K562 (cell line): ENCODE measurements at regions not wholly inside any gene's neighbourhood (a gene's known extent, or its start where the extent isn't known, plus 50 kb on each side); places are given as distances from the start of the nearest gene placed in this dataset.

Experiments used
- CTCF ChIP-seq, 3 experiments: IDR thresholded peaks in 2 of 3; conservative IDR thresholded peaks in 1 of 3; 2 replicates each; pipeline ENCODE4 v1.5.1; 2011 to 2012; ENCODE audit warnings: low read length in 3 of 3, mild to moderate bottlenecking in 3 of 3, control low read depth in 2 of 3, improper control_type of control experiment in 1 of 3, inconsistent platforms in 1 of 3, low read depth in 1 of 3, mixed read lengths in 1 of 3, moderate library complexity in 1 of 3; ENCODE audit not compliant: insufficient read depth in 2 of 3
- FOS ChIP-seq: IDR thresholded peaks from 3 replicates; pipeline ENCODE4 v1.6.1; 2011; ENCODE audit not compliant: insufficient read length; ENCODE audit errors: extremely low read depth
- FOXM1 ChIP-seq, 2 experiments: fragments of 450-650 bp in 1 of 2; sonication (generic) in 1 of 2; formaldehyde crosslinking in 1 of 2; IDR thresholded peaks; 2 replicates each; pipeline versions ENCODE4 v1.6.1 to v1.9.0; 2017 to 2022; ENCODE audit warnings: low read depth in 2 of 2, mild to moderate bottlenecking in 2 of 2, missing genetic modification reagents in 1 of 2, moderate library complexity in 1 of 2
- KAT8 ChIP-seq: fragments of 450-650 bp; IDR thresholded peaks from 2 replicates; pipeline ENCODE4 v1.6.1; 2016; ENCODE audit warnings: low read depth, mild to moderate bottlenecking
- NBN ChIP-seq: fragments of 450-650 bp; IDR thresholded peaks from 2 replicates; pipeline ENCODE4 v1.6.1; 2016; ENCODE audit warnings: low read depth, mild to moderate bottlenecking
- POLR2A ChIP-seq: fragments of 450-650 bp; conservative IDR thresholded peaks from 2 replicates; pipeline ENCODE4 v1.6.1; 2016
- SIN3A ChIP-seq, 2 experiments: fragments of 150-350 bp in 1 of 2; IDR thresholded peaks; 2 replicates each; pipeline ENCODE4 v1.6.1; 2011 to 2016; ENCODE audit warnings: borderline replicate concordance in 2 of 2, low read depth in 2 of 2, low read length in 2 of 2, mild to moderate bottlenecking in 2 of 2, moderate library complexity in 2 of 2; ENCODE audit not compliant: control insufficient read depth in 1 of 2
- SRF ChIP-seq, 2 experiments: fragments of 250-450, 450-650 bp in 1 of 2; sonication (Bioruptor Pico) in 1 of 2; sonication (generic) in 1 of 2; formaldehyde crosslinking; IDR thresholded peaks; 2 replicates each; pipeline versions ENCODE4 v1.5.0 to v1.5.1; 2020 to 2022; ENCODE audit warnings: mild to moderate bottlenecking in 1 of 2, missing genetic modification reagents in 1 of 2
- ZFX ChIP-seq: sonication (generic); formaldehyde crosslinking; IDR thresholded peaks from 2 replicates; pipeline ENCODE4 v1.8.0; 2022; ENCODE audit warnings: mild to moderate bottlenecking, missing genetic modification reagents, moderate library complexity
- ZNF146 ChIP-seq: IDR thresholded peaks from one replicate; pipeline ENCODE4 v1.6.1; 2018; ENCODE audit warnings: missing compliant biosample characterization; ENCODE audit not compliant: unreplicated experiment
- ZNF212 ChIP-seq: fragments of 450-650 bp; formaldehyde crosslinking; IDR thresholded peaks from 2 replicates; pipeline ENCODE4 v1.4.0; 2020; ENCODE audit warnings: mild to moderate bottlenecking
- ZNF431 ChIP-seq: sonication (generic); formaldehyde crosslinking; IDR thresholded peaks from 2 replicates; pipeline ENCODE4 v1.8.0; 2022; ENCODE audit warnings: mild to moderate bottlenecking, missing genetic modification reagents
- TF ChIP-seq, protein P1 (sequence below): fragments of 150-350 bp; IDR thresholded peaks from 2 replicates; pipeline ENCODE4 v1.6.1; 2014; ENCODE audit warnings: low read depth, mild to moderate bottlenecking, low read length, borderline replicate concordance
- TF ChIP-seq, protein P2 (sequence below): fragments of 450-650 bp; formaldehyde crosslinking; IDR thresholded peaks from 2 replicates; pipeline ENCODE4 v1.4.0; 2020; ENCODE audit warnings: mild to moderate bottlenecking, mixed read lengths

GRCh38 chr10:114728325-114728724, 70.2 kb upstream of the ABLIM1 start:
- TF ChIP-seq KAT8 (no peak), SRF (CRISPR knock-in tag; IDR thresholded peaks at IDR 0.05) (no peak), CTCF (IDR thresholded peaks at IDR 0.05 in 2 of 3, conservative IDR thresholded peaks at IDR 0.05 in 1 of 3; ENCODE audit: insufficient read depth in 2 of 3, low read depth in 1 of 3, low read length in 3 of 3) (no peak), POLR2A (no peak), NBN (no peak), ZNF212 (CRISPR knock-in tag) (no peak), FOS (no peak), SIN3A (IDR thresholded peaks at IDR 0.05; ENCODE audit: borderline replicate concordance in 2 of 2, control insufficient read depth in 1 of 2, low read depth in 2 of 2, low read length in 2 of 2) (no peak), FOXM1 (IDR thresholded peaks at IDR 0.05; ENCODE audit: low read depth) (no peak), FOXM1 (CRISPR knock-in tag; IDR thresholded peaks at IDR 0.05; ENCODE audit: low read depth) (no peak), ZFX (CRISPR knock-in tag) (no peak), ZNF431 (no peak), ZNF146 (no peak)
- TF ChIP-seq, protein P1, sequence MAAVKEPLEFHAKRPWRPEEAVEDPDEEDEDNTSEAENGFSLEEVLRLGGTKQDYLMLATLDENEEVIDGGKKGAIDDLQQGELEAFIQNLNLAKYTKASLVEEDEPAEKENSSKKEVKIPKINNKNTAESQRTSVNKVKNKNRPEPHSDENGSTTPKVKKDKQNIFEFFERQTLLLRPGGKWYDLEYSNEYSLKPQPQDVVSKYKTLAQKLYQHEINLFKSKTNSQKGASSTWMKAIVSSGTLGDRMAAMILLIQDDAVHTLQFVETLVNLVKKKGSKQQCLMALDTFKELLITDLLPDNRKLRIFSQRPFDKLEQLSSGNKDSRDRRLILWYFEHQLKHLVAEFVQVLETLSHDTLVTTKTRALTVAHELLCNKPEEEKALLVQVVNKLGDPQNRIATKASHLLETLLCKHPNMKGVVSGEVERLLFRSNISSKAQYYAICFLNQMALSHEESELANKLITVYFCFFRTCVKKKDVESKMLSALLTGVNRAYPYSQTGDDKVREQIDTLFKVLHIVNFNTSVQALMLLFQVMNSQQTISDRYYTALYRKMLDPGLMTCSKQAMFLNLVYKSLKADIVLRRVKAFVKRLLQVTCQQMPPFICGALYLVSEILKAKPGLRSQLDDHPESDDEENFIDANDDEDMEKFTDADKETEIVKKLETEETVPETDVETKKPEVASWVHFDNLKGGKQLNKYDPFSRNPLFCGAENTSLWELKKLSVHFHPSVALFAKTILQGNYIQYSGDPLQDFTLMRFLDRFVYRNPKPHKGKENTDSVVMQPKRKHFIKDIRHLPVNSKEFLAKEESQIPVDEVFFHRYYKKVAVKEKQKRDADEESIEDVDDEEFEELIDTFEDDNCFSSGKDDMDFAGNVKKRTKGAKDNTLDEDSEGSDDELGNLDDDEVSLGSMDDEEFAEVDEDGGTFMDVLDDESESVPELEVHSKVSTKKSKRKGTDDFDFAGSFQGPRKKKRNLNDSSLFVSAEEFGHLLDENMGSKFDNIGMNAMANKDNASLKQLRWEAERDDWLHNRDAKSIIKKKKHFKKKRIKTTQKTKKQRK: no peak
- TF ChIP-seq, protein P2, sequence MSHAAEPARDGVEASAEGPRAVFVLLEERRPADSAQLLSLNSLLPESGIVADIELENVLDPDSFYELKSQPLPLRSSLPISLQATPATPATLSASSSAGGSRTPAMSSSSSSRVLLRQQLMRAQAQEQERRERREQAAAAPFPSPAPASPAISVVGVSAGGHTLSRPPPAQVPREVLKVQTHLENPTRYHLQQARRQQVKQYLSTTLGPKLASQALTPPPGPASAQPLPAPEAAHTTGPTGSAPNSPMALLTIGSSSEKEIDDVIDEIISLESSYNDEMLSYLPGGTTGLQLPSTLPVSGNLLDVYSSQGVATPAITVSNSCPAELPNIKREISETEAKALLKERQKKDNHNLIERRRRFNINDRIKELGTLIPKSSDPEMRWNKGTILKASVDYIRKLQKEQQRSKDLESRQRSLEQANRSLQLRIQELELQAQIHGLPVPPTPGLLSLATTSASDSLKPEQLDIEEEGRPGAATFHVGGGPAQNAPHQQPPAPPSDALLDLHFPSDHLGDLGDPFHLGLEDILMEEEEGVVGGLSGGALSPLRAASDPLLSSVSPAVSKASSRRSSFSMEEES: no peak
